HG03575 (cell line): ENCODE measurements at regions not wholly inside any gene's neighbourhood (a gene's known extent, or its start where the extent isn't known, plus 50 kb on each side); places are given as distances from the start of the nearest gene placed in this dataset.

Experiments used
- ATAC-seq: cut with Tn5 transposase; IDR thresholded peaks from one replicate; pipeline ENCODE4 v1.9.1; 2021; ENCODE audit not compliant: unreplicated experiment, insufficient number of reproducible peaks, low FRiP score; ENCODE audit errors: extremely low read depth

DNA sequence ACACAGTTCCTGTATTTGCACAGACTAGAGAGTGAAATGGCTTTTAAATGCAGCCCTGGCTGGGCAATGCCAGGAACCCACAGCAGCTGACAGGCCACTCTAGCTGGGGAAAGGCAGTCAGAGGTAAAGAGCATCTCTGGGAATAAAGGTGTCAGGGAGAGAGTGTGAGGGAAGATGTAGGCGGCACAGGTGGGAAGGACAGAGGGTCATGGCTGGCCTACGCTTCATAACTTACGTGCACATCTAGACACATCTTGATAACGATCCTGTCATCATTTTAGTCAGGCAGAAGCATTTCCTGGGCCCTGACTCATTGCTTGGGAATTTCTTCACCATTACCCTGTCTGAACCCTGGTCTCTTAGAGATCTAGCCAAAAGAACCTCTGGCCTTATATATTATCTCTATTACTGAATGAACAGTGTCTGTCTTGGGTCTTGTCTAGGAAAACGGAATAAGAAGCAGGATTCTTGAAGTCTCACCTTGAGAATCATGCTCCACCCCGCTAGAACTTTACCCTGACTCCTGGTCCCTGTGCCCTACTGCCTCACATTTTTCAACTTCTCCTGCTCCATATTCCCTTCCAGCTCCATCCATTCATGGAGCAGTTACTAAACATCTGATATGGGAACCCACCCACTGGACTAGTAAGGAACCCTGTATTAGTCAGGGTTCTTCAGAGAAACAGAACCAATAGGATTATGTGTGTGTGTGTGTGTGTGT lies 106.4 kb upstream of the ELL2 start:
- no peak for ATAC-seq

DNA sequence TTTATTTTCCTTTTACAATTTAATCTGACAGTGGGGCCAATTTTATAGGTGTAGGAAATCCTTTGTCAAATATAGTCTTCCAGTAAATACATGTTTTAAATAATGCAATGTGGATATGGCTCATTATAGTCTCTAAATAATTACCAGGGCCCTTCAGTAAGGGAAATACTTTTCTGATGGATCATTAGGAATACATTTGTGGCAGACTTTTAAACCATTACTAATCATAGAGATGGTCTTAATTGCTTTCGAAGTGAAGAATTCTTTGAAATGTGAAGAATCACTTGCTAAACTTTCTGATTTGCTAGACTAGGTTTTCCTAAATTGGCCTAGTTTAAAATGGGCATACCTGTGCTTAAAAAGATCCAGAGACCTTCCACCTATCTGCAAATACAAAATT lies 105.6 kb upstream of the ELL2 start:
- ATAC-seq = no peak

DNA sequence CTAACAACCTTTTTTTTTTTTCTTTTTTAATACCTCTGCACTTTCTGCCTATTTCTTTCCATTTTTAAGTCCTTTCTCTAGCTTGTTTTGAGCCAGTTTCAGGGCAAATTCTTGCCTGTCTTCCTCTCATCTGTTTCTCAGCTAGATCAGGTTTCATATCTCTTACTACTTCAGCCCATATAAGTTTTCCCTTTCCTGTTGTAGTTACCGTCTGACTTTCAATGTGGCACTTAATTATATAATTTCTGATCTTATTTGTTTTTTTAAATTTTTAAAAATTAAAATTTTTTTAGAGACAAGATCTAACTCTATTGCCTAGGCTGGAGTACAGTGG lies 104.7 kb upstream of the ELL2 start:
- ATAC-seq = no peak

DNA sequence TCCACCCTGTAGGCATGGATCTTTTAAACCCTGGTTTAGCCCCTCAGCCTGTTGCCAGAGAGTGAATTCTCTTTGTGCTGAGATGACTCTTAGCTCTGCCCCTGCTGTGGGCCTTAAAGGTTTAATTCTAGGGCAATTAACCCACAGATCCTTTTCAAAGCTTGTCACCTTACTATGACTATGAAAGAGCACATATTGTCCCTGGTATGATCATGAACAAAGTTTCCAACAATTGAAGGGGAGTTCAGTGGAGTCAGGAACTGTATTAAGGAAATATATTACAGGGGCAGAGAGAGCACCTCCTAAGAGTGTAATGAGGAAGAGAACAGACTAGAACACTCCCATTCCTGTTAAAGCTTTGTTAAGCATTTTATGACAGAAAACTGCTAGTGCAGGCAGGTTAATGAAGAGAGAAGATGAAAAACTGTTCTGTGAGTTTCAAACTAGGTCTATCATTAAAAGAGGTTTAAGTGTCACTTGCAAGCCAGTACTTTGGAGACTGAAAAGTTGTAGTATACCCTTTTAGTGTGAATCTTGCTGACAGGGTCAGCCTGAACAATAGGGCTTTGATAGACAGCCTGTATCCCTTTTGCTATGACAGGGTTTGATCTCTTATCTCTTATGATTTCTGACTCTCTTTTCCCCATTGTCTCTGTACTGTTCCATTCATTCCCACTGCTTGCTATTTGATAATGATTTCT lies 104.2 kb upstream of the ELL2 start:
- ATAC-seq = no peak

DNA sequence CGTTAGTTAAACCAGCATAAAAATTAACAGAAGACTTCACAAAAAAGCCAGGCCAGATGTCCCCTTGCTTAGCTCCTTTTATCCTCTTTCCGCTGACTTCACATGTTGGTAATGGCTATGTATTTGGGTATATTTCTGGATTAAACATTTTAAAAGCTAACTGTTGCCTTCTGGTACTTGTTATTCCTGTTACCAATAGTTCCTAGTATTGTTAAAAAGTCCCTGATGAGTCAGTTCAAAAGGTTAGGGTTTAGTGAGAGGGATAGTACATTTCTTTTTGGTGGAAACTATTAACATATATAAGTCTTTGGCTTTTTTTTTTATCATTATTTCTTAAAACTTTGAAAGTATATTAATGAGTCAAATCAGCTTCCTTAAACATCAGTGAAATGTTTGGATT lies 103.2 kb upstream of the ELL2 start:
- ATAC-seq = no peak

DNA sequence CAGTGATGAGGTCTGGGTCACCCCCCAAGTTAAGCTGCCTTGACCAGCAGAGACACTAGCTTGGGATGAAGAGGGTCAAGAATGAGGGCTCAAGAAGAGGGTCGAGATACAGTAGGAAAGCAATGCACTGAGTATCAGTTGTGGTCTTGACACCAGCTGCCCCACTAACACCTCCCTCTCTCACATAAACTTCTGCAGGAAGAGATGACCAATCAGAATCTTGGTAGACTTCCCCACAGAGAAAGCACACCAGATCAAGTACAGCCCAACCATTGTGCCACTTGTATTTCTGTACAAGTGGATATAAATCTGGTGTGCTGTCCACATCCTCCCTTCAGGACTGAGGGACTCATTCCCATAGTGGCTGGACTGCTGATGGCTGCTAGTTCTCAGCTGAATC lies 101.2 kb upstream of the ELL2 start:
- ATAC-seq = no peak

DNA sequence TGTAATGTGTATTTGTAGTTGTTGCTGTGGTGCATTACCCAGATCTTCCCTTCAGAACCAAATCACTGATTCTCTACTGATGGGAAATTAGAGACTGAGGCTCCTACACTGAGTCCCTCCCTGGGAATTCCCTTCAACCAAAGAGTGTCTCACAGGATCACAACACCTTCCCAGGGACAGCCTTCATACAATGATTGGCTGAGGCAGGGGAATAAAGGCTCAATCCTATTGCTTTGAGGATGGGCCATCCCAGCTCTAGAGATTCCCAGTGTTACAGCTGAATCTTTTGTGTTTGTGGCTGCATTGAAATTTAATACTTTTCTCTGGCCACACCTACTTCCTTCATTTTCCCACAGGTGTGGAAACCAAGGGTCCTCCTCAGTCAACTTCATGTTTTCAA lies 96.4 kb upstream of the ELL2 start:
- no peak for ATAC-seq

DNA sequence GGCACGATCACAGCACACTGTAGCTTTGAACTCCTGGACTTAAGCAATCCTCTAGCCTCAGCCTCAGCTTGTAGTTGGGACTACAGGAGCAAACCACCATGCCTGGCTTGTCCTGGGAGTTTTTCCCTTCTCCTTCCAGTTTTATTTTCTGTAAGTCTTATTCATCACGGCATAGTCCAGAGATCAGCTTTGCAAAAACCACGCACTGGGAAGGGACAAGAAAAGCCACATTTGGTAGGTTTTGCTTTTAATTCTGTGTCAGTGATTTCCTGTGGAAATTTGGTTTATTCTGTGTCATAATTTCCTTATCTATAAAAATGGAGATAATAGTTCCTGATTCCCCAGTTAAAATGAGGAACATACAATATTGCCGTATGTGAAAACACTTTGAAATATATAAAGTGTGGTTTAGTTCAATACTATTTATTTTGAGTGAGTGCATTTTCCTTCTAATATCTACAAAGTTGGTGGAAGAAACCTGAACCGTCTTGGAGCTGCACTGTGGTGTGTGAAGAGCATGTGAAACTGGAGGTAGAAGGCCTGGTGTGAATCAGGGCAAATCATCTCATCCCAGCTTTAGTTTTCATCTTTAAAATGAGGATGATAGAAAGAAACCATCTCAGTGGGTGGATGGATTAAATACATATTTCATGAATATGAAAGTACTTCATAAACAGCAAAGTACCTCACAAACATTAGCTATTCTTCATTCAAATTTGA lies 92.8 kb upstream of the ELL2 start:
- no peak for ATAC-seq

DNA sequence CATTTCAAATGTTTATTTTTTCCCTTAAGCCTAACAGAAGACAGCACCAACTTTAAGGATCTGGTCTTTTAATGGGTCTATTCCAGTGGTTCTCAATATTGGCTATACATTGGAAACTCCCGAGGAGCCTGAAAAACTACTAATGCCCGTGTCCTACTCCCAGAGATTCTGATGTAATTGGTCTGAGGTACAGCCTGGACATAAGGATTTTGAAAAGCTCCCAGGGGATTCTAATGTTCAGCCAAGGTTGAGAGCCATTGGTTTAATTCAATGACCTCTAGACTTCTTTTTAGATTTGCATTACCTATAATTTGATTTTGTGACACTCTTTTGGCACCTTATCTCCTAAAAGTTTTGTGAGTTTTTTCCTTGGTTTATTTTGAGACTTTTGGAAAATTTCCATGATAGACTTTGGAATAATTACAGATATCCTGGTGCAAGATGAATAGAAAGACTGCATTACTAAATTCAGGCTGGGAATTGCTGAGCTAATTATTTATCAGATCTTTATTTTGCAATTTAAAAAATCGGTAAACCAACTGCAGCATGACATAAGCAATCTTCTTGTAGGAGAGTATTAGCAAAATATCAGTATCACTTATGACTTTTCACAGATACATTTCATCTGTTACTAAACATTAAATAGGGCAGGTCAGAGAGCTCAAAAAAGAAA lies 91.5 kb upstream of the ELL2 start:
- ATAC-seq = no peak

DNA sequence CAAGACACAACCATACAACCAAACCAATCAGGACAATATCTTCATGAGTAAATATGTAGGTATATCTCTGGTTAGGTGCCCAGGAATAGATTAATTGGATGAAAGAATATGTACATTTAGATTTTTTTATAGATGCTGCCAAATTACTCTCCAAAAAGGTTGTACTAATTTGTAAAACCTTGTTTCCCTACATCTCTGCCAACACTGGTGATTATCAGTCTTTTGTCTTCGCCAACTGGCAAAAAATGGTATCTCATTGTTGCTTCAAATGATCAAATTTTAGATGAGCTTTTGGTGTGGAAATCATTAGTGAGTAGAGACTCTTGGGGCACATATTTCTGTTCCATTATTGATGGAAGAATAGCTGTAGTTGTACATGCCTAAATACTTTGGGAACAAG lies 90.7 kb upstream of the ELL2 start:
- ATAC-seq = no peak

DNA sequence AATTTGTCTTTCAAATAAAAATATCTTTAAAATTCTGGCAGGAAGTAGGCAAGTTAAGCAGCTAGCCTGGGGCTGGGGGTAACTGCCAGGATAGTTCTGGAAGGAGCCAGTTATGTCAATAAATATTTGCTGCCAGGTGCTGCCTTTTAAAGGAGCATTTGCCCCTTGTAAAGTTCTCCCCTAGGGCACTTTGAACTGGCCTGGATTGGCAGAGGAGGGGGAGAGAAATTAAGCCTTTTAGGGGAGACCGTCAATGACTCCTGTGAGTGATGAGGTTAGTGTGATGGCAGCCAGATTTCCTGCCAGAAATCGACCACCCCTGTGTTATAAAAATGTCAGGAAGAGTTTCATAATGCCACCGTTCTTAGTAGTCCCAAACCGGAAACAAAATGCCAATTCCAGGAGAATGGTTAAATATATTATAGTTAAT lies 89.8 kb upstream of the ELL2 start:
- no peak for ATAC-seq

DNA sequence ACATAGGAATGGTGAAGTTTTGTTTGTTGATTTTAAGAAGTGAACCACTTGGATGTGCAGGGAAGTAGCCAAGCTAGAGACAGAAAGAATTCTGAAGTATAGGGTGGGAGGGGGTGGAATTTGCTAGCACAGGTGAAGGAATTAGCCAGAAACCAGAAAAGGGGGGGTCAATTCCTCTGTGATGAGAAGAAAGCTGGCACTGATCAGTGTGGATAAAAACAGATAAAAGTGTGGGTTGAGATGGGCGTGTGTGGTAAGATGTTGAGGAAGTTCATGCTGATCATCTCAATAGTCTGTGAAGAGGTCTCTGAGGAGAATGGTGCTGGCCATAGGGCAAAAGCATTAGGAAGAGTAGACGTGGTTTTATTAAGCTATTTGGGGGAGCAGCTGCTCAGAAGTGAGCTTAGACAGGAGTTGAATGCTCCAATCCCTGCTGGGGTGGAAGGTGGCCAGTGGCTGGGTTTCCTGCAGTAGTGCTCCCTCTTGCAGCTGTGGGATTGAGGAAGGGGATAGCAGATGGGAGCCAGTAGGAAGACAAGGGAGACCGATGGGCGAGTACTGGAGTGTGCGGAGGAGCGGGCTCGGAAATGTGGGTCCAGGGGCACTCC lies 88.7 kb upstream of the ELL2 start:
- ATAC-seq = no peak

DNA sequence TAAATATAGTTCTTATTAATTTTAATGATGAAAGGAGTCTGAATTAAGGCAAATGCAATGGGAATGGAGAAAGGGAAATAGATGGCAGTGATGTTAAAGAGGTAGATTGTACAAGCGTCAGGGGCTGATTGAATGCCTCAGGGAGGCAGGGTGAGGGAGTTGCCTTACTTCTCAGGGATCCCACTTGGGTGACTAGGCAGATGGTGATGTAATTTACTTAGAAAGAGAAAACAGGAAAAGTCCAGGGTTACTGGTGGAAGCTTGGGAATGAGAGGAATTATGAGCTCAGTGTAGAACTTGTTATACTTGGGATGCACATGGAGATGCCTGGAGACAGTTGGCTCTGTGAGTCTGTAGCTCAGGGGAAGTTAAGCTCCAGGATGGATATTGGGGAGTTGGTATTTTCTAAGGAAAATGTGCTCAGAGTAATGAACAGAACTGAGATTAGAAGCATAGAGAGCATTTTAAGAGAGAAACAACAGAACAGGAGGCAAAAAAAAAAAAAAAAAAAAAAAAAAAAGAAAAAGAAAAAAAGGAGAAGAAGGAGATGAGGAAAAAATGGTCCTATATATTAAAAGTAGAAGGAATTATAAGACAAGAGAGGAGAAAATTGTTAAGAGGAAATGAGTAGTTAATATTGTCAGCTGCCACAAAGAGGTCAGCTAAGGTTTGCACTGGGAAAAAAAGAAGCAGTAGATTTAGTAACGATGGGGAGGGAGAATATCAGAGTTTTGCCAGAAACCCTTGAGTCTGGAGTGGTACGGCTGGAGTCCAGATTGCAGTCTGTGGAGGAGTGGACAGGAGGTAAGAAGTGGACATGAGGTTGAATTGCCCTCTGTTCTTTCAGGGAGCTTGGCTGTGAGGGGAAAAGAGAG lies 88.0 kb upstream of the ELL2 start:
- ATAC-seq = no peak

DNA sequence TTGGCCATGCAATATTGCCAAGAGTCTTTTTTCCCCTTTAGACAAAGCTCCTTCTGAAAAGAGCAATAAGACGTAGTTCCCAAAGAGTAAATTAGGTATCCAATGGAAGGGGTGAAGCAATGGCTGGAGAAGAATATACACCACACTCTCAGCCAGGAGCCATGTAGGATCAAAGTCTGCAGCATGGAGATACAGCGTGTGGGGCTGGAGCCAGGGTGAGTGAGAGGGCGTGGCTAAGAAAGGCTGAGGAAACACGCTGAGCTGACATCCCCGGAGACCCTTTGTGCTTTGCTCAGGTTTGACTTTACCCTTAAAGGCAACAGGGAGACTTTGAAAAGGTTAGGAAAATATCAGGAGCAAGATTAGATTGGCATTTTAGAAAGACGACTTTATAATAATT lies 87.1 kb upstream of the ELL2 start:
- no peak for ATAC-seq

DNA sequence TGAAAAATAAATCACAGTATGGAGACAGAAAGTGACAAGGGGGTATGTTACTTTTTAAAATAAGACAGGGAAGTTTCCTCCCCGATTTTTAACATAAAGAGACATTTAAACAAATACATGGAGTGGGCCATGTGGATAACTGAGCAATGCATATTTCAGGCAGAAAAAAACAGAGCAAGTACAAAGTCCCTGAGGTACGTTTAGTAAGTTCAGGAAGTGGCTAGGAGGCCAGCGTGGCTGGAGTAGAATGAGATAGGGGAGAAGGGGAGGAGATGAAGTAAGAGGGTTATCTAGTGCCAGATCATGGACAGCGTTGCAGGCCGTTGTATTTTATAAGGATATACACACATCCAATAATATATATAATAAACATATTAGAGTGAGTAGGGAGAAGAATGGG lies 84.2 kb upstream of the ELL2 start:
- no peak for ATAC-seq

DNA sequence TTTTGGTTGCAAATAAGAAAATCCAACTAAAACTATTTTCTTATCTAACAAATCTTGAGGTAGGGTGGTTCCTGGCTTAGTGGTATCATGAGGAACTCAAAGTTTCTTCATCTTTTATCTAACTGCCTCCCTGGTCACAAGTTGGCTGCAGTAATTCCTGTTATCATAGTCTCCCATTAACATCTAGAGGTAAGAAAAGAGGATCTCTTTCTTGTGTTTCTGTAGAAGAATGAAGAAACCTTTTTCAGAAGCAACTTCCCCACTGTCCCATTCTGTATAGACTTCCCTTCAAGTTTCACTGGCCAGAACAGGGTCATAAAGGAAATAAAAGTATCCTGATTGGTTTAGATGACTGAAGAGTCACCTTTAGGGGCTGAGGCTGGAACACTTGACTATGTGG lies 81.8 kb upstream of the ELL2 start:
- no peak for ATAC-seq

DNA sequence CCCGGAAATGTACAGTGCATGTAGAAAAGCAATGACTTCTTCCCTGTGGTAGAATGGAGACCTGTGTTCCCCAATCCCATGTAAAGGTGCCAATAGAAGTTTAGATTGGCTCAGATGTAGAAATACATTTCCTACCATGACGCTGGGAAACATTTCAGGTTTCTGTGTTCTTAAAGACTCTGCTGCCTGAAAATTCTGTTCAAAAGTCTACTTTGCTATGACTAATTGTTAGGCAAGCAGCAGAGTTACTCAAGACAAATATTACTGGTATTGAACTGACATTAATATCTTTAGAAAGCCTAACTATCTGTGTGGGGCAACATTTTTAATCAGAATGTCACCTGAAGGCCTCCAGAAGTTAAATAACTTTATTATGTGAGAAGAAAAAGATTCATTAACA lies 75.5 kb upstream of the ELL2 start:
- no peak for ATAC-seq

DNA sequence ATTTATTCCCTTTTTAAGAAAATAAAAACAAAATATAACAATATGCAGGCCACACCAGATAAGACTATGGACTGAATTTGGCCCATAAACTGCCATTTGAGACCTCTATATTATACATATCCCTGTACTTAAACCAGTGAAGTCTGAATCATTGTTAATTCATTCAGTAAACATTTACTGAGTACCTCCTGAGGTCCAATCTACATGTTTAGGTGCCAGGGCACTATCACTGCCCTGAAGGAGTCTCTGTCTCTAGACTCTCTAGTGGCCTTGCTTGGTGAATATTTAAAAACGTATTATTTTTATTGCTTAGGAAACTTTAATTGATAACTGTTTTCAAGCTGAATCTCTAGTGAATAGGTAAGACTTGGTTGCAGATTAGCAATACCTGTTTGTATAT lies 74.7 kb upstream of the ELL2 start:
- ATAC-seq = no peak

DNA sequence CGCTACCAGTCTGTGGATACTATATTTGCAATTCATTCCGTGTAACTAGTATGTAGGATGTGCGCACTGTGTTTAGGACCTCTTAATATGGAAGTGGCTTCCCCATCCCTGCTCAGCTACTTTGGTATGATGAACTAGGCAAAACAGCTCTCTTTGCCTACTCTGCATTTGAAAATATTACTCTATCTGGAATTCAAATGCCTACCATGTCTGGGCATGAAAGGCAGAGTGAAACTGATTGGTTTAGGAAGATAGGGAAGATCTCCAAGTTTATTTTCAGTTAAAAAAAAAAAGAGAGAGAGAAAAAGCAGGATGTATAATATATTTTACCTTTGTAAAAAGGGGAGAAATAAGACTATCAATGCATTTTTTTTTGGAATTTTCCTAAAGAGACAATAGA lies 74.1 kb upstream of the ELL2 start:
- ATAC-seq = no peak
